A549 (cell line): ENCODE measurements at regions not wholly inside any gene's neighbourhood (a gene's known extent, or its start where the extent isn't known, plus 50 kb on each side); places are given as distances from the start of the nearest gene placed in this dataset.

Source experiments
- CEBPB ChIP-seq, 2 experiments: fragments of >200 bp in 1 of 2; sonication (Bioruptor Twin) in 1 of 2; formaldehyde crosslinking in 1 of 2; IDR thresholded peaks; 2 replicates each; pipeline ENCODE4 v1.6.1; 2012 to 2016
- USF2 ChIP-seq: fragments of 450-650 bp; IDR thresholded peaks from 2 replicates; pipeline ENCODE4 v1.6.1; 2014; ENCODE audit warnings: antibody characterized with exemption
- TF ChIP-seq, protein P1 (sequence below): IDR thresholded peaks from 2 replicates; pipeline ENCODE4 v1.6.1; 2012

GRCh38 chr20:46808565-46808964 lies 86.1 kb upstream of the EYA2 start:
- TF ChIP-seq CEBPB (IDR thresholded peaks at IDR 0.05) = no peak
- TF ChIP-seq, protein P1, sequence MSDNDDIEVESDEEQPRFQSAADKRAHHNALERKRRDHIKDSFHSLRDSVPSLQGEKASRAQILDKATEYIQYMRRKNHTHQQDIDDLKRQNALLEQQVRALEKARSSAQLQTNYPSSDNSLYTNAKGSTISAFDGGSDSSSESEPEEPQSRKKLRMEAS = no peak
- no peak for TF ChIP-seq USF2
